Kidney (tissue), 13 donors: ENCODE measurements at regions not wholly inside any gene's neighbourhood (a gene's known extent, or its start where the extent isn't known, plus 50 kb on each side); places are given as distances from the start of the nearest gene placed in this dataset.

Experiments
- DNase-seq, 5 donors: peaks; one replicate each; pipeline ENCODE4 v3.0.0-alpha.2; 2013 to 2020
- FAIRE-seq: peaks from 2 replicates; lab custom pipeline; 2012; peaks lifted over from hg19 to GRCh38; lab: Jason Lieb, UNC
- H3K27ac ChIP-seq, 2 donors: one replicate each; pipeline ENCODE4 v1.7.0; 2013; ENCODE audit warnings: low read depth in 2 of 2, low read length in 2 of 2, inconsistent platforms in 1 of 2
- H3K27me3 ChIP-seq: one replicate; pipeline ENCODE4 v1.7.1; 2013; ENCODE audit warnings: low read length, inconsistent platforms; ENCODE audit not compliant: control insufficient read depth, insufficient read depth
- H3K36me3 ChIP-seq, 3 donors: one replicate each; pipeline versions ENCODE4 v1.7.0 to v1.7.1; 2013; ENCODE audit warnings: low read length in 3 of 3, control low read depth in 1 of 3, inconsistent platforms in 1 of 3; ENCODE audit not compliant: insufficient read depth in 3 of 3, control insufficient read depth in 2 of 3
- H3K4me1 ChIP-seq, 3 donors: one replicate each; pipeline versions ENCODE4 v1.7.0 to v1.7.1; 2013; ENCODE audit warnings: low read length in 3 of 3, inconsistent platforms in 1 of 3, low read depth in 1 of 3; ENCODE audit not compliant: control insufficient read depth in 2 of 3, insufficient read depth in 2 of 3
- H3K4me3 ChIP-seq, 3 donors: one replicate each; pipeline versions ENCODE4 v1.7.0 to v1.8.1; 2013; ENCODE audit warnings: low read length in 3 of 3, control low read depth in 1 of 3, inconsistent platforms in 1 of 3
- H3K9ac ChIP-seq, 3 donors: one replicate each; pipeline versions ENCODE4 v1.7.0 to v1.7.1; 2013; ENCODE audit warnings: low read length in 3 of 3, control low read depth in 1 of 3, inconsistent platforms in 1 of 3
- H3K9me3 ChIP-seq, 3 donors: one replicate each; pipeline versions ENCODE4 v1.7.0 to v1.7.1; 2013; ENCODE audit warnings: low read length in 3 of 3, control low read depth in 1 of 3, inconsistent platforms in 1 of 3; ENCODE audit not compliant: control insufficient read depth in 2 of 3, insufficient read depth in 1 of 3
- intact Hi-C: fragments of 100-400 bp; cut with DNase I; formaldehyde crosslinking; loops from one replicate; pipeline ENCODE4 v1.11.1; 2022
- TF ChIP-seq, protein P1 (sequence below): IDR thresholded peaks from 3 replicates; pipeline ENCODE4 v1.5.1; 2012; ENCODE audit warnings: mild to moderate bottlenecking, moderate library complexity, borderline replicate concordance; ENCODE audit not compliant: insufficient read depth; ENCODE audit errors: extremely low read depth
- donor health status: control.
- donor health status: control.
- donor health status: control.
- donor health status: control.
- donor health status: control.
- donor health status: DM: yes; HTN: yes; CAD: no.
- donor health status: Normal renal cell carcinoma (clear cell type).

GRCh38 chr15:96002890-96003859, 327.3 kb upstream of the NR2F2 start:
- Histone ChIP-seq H3K4me3 (no peak overlapping the region), H3K4me1 (no peaks in the 10 kb centered on the region), H3K9ac (no peak overlapping the region), H3K36me3 (no peaks in the 10 kb centered on the region), H3K27ac (no peak overlapping the region), H3K27me3 (no peaks in the 10 kb centered on the region), H3K9me3 (no peaks in the 10 kb centered on the region)
- FAIRE-seq, result no peak
- TF ChIP-seq, protein P1, sequence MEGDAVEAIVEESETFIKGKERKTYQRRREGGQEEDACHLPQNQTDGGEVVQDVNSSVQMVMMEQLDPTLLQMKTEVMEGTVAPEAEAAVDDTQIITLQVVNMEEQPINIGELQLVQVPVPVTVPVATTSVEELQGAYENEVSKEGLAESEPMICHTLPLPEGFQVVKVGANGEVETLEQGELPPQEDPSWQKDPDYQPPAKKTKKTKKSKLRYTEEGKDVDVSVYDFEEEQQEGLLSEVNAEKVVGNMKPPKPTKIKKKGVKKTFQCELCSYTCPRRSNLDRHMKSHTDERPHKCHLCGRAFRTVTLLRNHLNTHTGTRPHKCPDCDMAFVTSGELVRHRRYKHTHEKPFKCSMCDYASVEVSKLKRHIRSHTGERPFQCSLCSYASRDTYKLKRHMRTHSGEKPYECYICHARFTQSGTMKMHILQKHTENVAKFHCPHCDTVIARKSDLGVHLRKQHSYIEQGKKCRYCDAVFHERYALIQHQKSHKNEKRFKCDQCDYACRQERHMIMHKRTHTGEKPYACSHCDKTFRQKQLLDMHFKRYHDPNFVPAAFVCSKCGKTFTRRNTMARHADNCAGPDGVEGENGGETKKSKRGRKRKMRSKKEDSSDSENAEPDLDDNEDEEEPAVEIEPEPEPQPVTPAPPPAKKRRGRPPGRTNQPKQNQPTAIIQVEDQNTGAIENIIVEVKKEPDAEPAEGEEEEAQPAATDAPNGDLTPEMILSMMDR, result no peak
- intact Hi-C loops, result no loop called here
- no peak for DNase-seq

GRCh38 chr15:96005906-96006305, 324.6 kb upstream of the NR2F2 start:
- no peak overlapping the region for H3K9ac ChIP-seq
- H3K9me3 ChIP-seq, result no peaks in the 10 kb centered on the region
- TF ChIP-seq, protein P1, result no peak
- H3K36me3 ChIP-seq, result no peaks in the 10 kb centered on the region
- no peak overlapping the region for H3K27ac ChIP-seq
- intact Hi-C loops, result no loop called here
- H3K27me3 ChIP-seq, result no peaks in the 10 kb centered on the region
- no peaks in the 10 kb centered on the region for H3K4me1 ChIP-seq
- FAIRE-seq, result no peak
- no peak overlapping the region for H3K4me3 ChIP-seq
- DNase-seq, result no peak

GRCh38 chr15:96011136-96011535, 319.4 kb upstream of the NR2F2 start:
- Histone ChIP-seq H3K27ac (no peak overlapping the region), H3K9me3 (no peaks in the 10 kb centered on the region), H3K4me3 (no peak overlapping the region), H3K36me3 (no peaks in the 10 kb centered on the region), H3K27me3 (no peaks in the 10 kb centered on the region), H3K9ac (no peak overlapping the region), H3K4me1 (no peaks in the 10 kb centered on the region)
- intact Hi-C loops, result no loop called here
- TF ChIP-seq, protein P1, result no peak
- DNase-seq, result peak in 4 of 5 donors; percentile 65 to 91 (median 80)
- FAIRE-seq, result no peak
